Hepatocyte (in vitro differentiated cells): ENCODE measurements at regions not wholly inside any gene's neighbourhood (a gene's known extent, or its start where the extent isn't known, plus 50 kb on each side); places are given as distances from the start of the nearest gene placed in this dataset.

Experiments used
- CTCF ChIP-seq: fragments of 200-600 bp; sonication (generic); IDR thresholded peaks from 2 replicates; pipeline ENCODE4 v1.5.1; 2016; ENCODE audit warnings: antibody characterized with exemption, mild to moderate bottlenecking; ENCODE audit not compliant: poor library complexity
- EZH2 ChIP-seq: fragments of 200-600 bp; sonication (generic); IDR thresholded peaks from 2 replicates; pipeline ENCODE4 v1.6.1; 2016; ENCODE audit warnings: antibody characterized with exemption, mild to moderate bottlenecking, borderline replicate concordance
- EZH2phosphoT487 ChIP-seq: fragments of 200-600 bp; sonication (generic); IDR thresholded peaks from one replicate; pipeline ENCODE4 v1.6.1; 2018; ENCODE audit warnings: antibody characterized with exemption, mild to moderate bottlenecking, low read depth, moderate library complexity; ENCODE audit not compliant: unreplicated experiment, severe bottlenecking

- TF ChIP-seq CTCF: no peak
- TF ChIP-seq EZH2: no peak
- TF ChIP-seq EZH2phosphoT487: no peak
These were observed 96.0 kb upstream of the TRIB2 start for GRCh38 chr2:12620759-12621158.
